Right lobe of liver (tissue), 4 donors: ENCODE measurements at regions not wholly inside any gene's neighbourhood (a gene's known extent, or its start where the extent isn't known, plus 50 kb on each side); places are given as distances from the start of the nearest gene placed in this dataset.

Experiments
- POLR2A ChIP-seq: fragments of 450-650 bp; IDR thresholded peaks from one replicate; pipeline ENCODE4 v1.6.1; 2017; ENCODE audit warnings: antibody characterized with exemption, mild to moderate bottlenecking
- TF ChIP-seq, protein P1 (sequence below), 4 donors: fragments of 200-600 bp in 3 of 4; fragments of 450-650 bp in 1 of 4; IDR thresholded peaks; one replicate each; pipeline versions ENCODE4 v1.5.1 to v1.8.0; 2016 to 2022; ENCODE audit warnings: antibody characterized with exemption in 4 of 4, mild to moderate bottlenecking in 2 of 4
- donor health status: DM: no; HTN: no; CAD: no.
- donor health status: DM: no; HTN: no; CAD: no.
- donor health status: DM: no; HTN: yes; CAD: no.

DNA sequence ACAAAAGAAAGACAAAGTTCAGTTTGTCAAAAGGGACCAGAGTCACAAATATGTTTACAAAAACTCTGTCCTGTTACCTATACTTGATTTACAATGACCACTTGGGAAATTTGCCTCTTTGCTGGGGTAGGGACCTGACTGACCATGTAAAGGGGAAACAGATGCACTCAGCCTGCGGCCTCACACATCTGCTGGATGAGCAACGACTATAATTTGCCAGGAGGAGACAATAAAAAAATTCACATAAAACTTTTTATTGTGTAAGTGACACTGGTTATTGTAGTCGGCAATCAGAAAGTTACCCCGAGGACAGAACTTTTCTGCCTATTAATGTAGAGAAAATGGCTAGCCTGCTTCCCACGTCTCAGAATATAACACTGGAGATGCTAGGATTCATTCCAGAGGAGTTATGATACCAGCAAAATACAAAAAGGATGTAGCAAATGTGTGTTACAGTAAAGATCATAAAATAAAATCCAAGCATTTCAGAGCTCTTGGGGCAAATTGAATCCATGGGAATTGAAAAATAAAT lies 415.4 kb upstream of the SPTLC3 start:
- no peak for TF ChIP-seq POLR2A
- TF ChIP-seq, protein P1, sequence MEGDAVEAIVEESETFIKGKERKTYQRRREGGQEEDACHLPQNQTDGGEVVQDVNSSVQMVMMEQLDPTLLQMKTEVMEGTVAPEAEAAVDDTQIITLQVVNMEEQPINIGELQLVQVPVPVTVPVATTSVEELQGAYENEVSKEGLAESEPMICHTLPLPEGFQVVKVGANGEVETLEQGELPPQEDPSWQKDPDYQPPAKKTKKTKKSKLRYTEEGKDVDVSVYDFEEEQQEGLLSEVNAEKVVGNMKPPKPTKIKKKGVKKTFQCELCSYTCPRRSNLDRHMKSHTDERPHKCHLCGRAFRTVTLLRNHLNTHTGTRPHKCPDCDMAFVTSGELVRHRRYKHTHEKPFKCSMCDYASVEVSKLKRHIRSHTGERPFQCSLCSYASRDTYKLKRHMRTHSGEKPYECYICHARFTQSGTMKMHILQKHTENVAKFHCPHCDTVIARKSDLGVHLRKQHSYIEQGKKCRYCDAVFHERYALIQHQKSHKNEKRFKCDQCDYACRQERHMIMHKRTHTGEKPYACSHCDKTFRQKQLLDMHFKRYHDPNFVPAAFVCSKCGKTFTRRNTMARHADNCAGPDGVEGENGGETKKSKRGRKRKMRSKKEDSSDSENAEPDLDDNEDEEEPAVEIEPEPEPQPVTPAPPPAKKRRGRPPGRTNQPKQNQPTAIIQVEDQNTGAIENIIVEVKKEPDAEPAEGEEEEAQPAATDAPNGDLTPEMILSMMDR (IDR thresholded peaks at IDR 0.05) = no peak
